ENCODE measurements at regions not wholly inside any gene's neighbourhood (a gene's known extent, or its start where the extent isn't known, plus 50 kb on each side); places are given as distances from the start of the nearest gene placed in this dataset.

DNA sequence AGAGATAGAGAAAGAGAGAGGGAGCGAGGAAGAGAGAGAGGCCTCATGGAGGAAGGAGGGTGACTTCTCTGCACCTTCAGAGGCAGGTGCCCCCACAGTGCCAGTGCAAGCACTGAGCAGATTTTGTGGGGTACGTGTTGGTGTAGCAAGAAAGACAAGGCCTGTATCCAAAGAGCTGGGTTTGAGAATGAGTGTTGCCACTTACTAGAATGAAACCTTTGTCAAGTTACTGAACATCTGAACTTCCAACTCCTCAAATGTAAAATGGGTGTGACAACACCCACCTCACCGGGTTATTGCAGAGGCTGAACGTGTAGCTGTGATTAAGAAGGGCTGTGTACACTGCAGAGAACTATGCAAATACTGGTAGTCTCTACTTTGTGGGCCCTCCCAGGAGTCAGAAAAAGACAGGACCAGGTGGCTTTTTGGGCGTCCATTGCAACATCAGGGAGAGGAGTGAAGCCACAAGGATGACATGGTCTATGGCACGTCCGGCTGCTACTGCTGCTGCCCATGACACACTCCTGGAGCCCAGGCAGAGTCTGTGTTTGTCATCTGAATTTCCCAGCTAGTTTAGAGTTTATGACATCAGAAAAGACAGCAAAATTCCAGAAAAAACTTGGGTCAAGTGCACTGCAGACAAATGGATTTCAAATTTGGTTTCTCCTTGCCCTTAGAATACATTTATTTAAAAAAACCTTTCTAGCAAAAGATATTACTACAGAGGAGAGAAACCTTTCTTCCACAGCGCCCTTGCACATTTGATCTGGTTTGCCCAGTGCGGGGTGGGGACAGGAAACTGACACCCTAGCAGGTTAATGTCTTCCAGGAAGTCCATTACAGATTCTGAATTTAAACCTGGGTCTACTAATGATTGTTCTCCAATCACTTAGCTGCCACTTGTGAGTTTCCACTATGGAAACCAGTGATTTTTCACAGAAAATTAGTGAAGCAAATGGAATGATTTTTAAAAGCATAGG lies 54.0 kb upstream of the ATP12A start:
- Histone ChIP-seq H3K4me3 (no peak overlapping the region), H3K27me3 (replicated peaks; ENCODE audit: insufficient read depth) (no peaks in the 10 kb centered on the region), H3K36me3 (ENCODE audit: low read depth) (no peaks in the 10 kb centered on the region), H3K79me2 (ENCODE audit: insufficient read depth) (no peaks in the 10 kb centered on the region), H3K9me3 (ENCODE audit: low read depth) (no peaks in the 10 kb centered on the region), H3K9me2 (ENCODE audit: insufficient read depth) (no peaks in the 10 kb centered on the region), H3K27ac (no peak overlapping the region), H3K4me1 (ENCODE audit: insufficient read depth) (0 out of 2 replicates have a peak, but pooled peaks cover 6% of the 10 kb centered on the region), H3K9ac (no peak overlapping the region), H3F3A (ENCODE audit: insufficient read depth) (no peaks in the 10 kb centered on the region), H4K20me1 (ENCODE audit: insufficient read depth) (no peaks in the 10 kb centered on the region), H3K4me2 (ENCODE audit: unreplicated experiment) (no peak overlapping the region), H2AFZ (0 out of 2 replicates have a peak overlapping the region, but pooled peaks have one; percentile 38)
- in situ Hi-C loops (cut with MboI) = no loop called here
- peak; percentile 22 for DNase-seq
- 77 to 84% methylated on average over 9 of the region's 9 CpGs for WGBS, 2 experiments (ENCODE audit: low coverage in 1 of 2, low lambda C conversion rate in 2 of 2, missing lambda C conversion rate in 2 of 2)
- TF ChIP-seq EZH2 (IDR thresholded peaks at IDR 0.05; ENCODE audit: insufficient read depth, poor library complexity, severe bottlenecking) = no peak
- no peak for TF ChIP-seq EZH2phosphoT487 (IDR thresholded peaks at IDR 0.05; ENCODE audit: insufficient read depth, low read depth)

- in situ Hi-C loops (cut with MboI) = no loop called here
- peaks cover 10% of the 10 kb centered on the region; the same call in 1 of the 2 replicates for H3K4me1 ChIP-seq (ENCODE audit: insufficient read depth)
- H3K36me3 ChIP-seq (ENCODE audit: low read depth) = no peaks in the 10 kb centered on the region
- 51 to 52% methylated on average over 20 to 25 of the region's 25 CpGs for WGBS, 2 experiments (ENCODE audit: low coverage in 1 of 2, low lambda C conversion rate in 2 of 2, missing lambda C conversion rate in 2 of 2)
- no peak overlapping the region for H3K27ac ChIP-seq
- H3K4me2 ChIP-seq (ENCODE audit: unreplicated experiment) = no peak overlapping the region
- no peaks in the 10 kb centered on the region for H3K79me2 ChIP-seq (ENCODE audit: insufficient read depth)
- no peak overlapping the region for H3K9ac ChIP-seq
- no peaks in the 10 kb centered on the region for H3K9me2 ChIP-seq (ENCODE audit: insufficient read depth)
- H2AFZ ChIP-seq = no peak overlapping the region
- H3F3A ChIP-seq (ENCODE audit: insufficient read depth) = peaks cover 5% of the 10 kb centered on the region
- H4K20me1 ChIP-seq (ENCODE audit: insufficient read depth) = no peaks in the 10 kb centered on the region
- DNase-seq = peak; percentile 60
- H3K4me3 ChIP-seq = no peak overlapping the region
- TF ChIP-seq EZH2 (IDR thresholded peaks at IDR 0.05; ENCODE audit: insufficient read depth, poor library complexity, severe bottlenecking) = no peak
- no peak for TF ChIP-seq EZH2phosphoT487 (IDR thresholded peaks at IDR 0.05; ENCODE audit: insufficient read depth, low read depth)
- H3K27me3 ChIP-seq (replicated peaks; ENCODE audit: insufficient read depth) = no peaks in the 10 kb centered on the region
- no peaks in the 10 kb centered on the region for H3K9me3 ChIP-seq (ENCODE audit: low read depth)
Measured at GRCh38 chr13:24627090-24627714, 53.0 kb upstream of the ATP12A start.

GRCh38 chr13:24627946-24628345 lies 52.3 kb upstream of the ATP12A start:
- Histone ChIP-seq H3K9me3 (ENCODE audit: low read depth) (no peaks in the 10 kb centered on the region), H2AFZ (no peak overlapping the region), H3K27me3 (replicated peaks; ENCODE audit: insufficient read depth) (no peaks in the 10 kb centered on the region), H3K4me1 (ENCODE audit: insufficient read depth) (peaks cover 15% of the 10 kb centered on the region; the same call in 1 of the 2 replicates), H3F3A (ENCODE audit: insufficient read depth) (peaks cover 13% of the 10 kb centered on the region), H3K4me2 (ENCODE audit: unreplicated experiment) (no peak overlapping the region), H3K27ac (no peak overlapping the region), H4K20me1 (ENCODE audit: insufficient read depth) (no peaks in the 10 kb centered on the region), H3K9ac (no peak overlapping the region), H3K4me3 (no peak overlapping the region), H3K36me3 (ENCODE audit: low read depth) (no peaks in the 10 kb centered on the region), H3K9me2 (ENCODE audit: insufficient read depth) (no peaks in the 10 kb centered on the region), H3K79me2 (ENCODE audit: insufficient read depth) (no peaks in the 10 kb centered on the region)
- TF ChIP-seq EZH2phosphoT487 (IDR thresholded peaks at IDR 0.05; ENCODE audit: insufficient read depth, low read depth) = no peak
- TF ChIP-seq EZH2 (IDR thresholded peaks at IDR 0.05; ENCODE audit: insufficient read depth, poor library complexity, severe bottlenecking) = no peak
- DNase-seq = no peak
- 69 to 72% methylated on average over 9 of the region's 9 CpGs for WGBS, 2 experiments (ENCODE audit: low coverage in 1 of 2, low lambda C conversion rate in 2 of 2, missing lambda C conversion rate in 2 of 2)
- in situ Hi-C loops (cut with MboI) = no loop called here

- H3K27me3 ChIP-seq (replicated peaks; ENCODE audit: insufficient read depth) = no peaks in the 10 kb centered on the region
- no peaks in the 10 kb centered on the region for H3K79me2 ChIP-seq (ENCODE audit: insufficient read depth)
- H3K36me3 ChIP-seq (ENCODE audit: low read depth) = no peaks in the 10 kb centered on the region
- H3K4me2 ChIP-seq (ENCODE audit: unreplicated experiment) = no peak overlapping the region
- H2AFZ ChIP-seq = no peak overlapping the region
- in situ Hi-C loops (cut with MboI) = no loop called here
- H3K9ac ChIP-seq = no peak overlapping the region
- H3K27ac ChIP-seq = no peak overlapping the region
- WGBS, 2 experiments (ENCODE audit: low coverage in 1 of 2, low lambda C conversion rate in 2 of 2, missing lambda C conversion rate in 2 of 2) = 49 to 66% methylated on average over 2 of the region's 2 CpGs
- H3F3A ChIP-seq (ENCODE audit: insufficient read depth) = peaks cover 14% of the 10 kb centered on the region
- H4K20me1 ChIP-seq (ENCODE audit: insufficient read depth) = no peaks in the 10 kb centered on the region
- H3K9me3 ChIP-seq (ENCODE audit: low read depth) = no peaks in the 10 kb centered on the region
- H3K9me2 ChIP-seq (ENCODE audit: insufficient read depth) = no peaks in the 10 kb centered on the region
- peaks cover 15% of the 10 kb centered on the region; the same call in 1 of the 2 replicates for H3K4me1 ChIP-seq (ENCODE audit: insufficient read depth)
- H3K4me3 ChIP-seq = no peak overlapping the region
- DNase-seq = peak; percentile 50
- TF ChIP-seq EZH2 (IDR thresholded peaks at IDR 0.05; ENCODE audit: insufficient read depth, poor library complexity, severe bottlenecking) = no peak
- TF ChIP-seq EZH2phosphoT487 (IDR thresholded peaks at IDR 0.05; ENCODE audit: insufficient read depth, low read depth) = no peak
Measured at GRCh38 chr13:24629320-24629719, 50.9 kb upstream of the ATP12A start.

Data from GM23248 (cell line).